BJ (cell line): ENCODE measurements at regions not wholly inside any gene's neighbourhood (a gene's known extent, or its start where the extent isn't known, plus 50 kb on each side); places are given as distances from the start of the nearest gene placed in this dataset.
A peak's percentile ranks its signal among the peaks of the same experiment; 100 is the strongest.

ENCODE experiments used
- CTCF ChIA-PET: fragments of 350-600 bp; formaldehyde crosslinking; extraction: SDS; loops from one replicate; lab custom pipeline; 2021; ENCODE audit warnings: antibody characterized with exemption, inconsistent platforms; lab: Yijun Ruan, JAX
- POLR2A ChIA-PET: fragments of 300-600 bp; sonication (Branson Sonifier 250); formaldehyde crosslinking; extraction: SDS; loops from one replicate; lab custom pipeline; 2021; ENCODE audit warnings: antibody characterized with exemption; lab: Charles Lee
- DNase-seq: peaks from one replicate; pipeline ENCODE4 v3.0.0-alpha.2; 2011; ENCODE audit warnings: low read depth
- H3K27me3 ChIP-seq: 2 replicates; pipeline ENCODE4 v1.6.0; 2011; ENCODE audit warnings: low read length; ENCODE audit not compliant: control insufficient read depth, insufficient read depth
- H3K36me3 ChIP-seq: 2 replicates; pipeline ENCODE4 v1.5.1; 2011; ENCODE audit warnings: low read length; ENCODE audit not compliant: control insufficient read depth, insufficient read depth
- H3K4me3 ChIP-seq: 2 replicates; pipeline ENCODE4 v1.5.1; 2011; ENCODE audit warnings: low read depth, mild to moderate bottlenecking, control low read depth, low read length
- TF ChIP-seq, protein P1 (sequence below): IDR thresholded peaks from 2 replicates; pipeline ENCODE4 v1.5.1; 2011; ENCODE audit warnings: low read depth, mild to moderate bottlenecking, control low read depth, inconsistent platforms, low read length, moderate library complexity; ENCODE audit not compliant: insufficient read depth

DNA sequence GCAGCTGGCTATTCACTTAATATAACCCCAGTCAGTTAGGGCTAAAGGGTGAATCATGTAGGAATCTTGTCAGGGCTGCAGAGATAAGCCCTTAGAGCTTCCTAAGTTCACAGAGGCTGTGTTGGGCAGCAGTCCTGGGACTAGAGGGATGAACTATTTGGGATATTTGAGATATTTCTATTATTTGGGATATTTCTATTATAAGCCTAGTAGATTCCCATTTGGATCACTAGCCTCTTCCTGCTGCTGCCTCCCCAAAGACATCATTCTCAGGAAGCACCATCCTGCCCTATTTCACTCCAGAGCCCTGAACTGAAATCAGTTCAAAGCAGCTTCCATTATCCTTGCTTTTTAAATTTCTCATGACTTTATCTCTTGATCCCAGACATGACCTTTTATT, 501.3 kb downstream of the NUF2 start:
- CTCF ChIA-PET = interaction anchor here (0.6 kb wide), 1 partner anchor 33 kb away, joined by 3 read pairs; no protein-coding TSS in a partner anchor
- TF ChIP-seq, protein P1, sequence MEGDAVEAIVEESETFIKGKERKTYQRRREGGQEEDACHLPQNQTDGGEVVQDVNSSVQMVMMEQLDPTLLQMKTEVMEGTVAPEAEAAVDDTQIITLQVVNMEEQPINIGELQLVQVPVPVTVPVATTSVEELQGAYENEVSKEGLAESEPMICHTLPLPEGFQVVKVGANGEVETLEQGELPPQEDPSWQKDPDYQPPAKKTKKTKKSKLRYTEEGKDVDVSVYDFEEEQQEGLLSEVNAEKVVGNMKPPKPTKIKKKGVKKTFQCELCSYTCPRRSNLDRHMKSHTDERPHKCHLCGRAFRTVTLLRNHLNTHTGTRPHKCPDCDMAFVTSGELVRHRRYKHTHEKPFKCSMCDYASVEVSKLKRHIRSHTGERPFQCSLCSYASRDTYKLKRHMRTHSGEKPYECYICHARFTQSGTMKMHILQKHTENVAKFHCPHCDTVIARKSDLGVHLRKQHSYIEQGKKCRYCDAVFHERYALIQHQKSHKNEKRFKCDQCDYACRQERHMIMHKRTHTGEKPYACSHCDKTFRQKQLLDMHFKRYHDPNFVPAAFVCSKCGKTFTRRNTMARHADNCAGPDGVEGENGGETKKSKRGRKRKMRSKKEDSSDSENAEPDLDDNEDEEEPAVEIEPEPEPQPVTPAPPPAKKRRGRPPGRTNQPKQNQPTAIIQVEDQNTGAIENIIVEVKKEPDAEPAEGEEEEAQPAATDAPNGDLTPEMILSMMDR = no peak
- Histone ChIP-seq H3K27me3 (no peaks in the 10 kb centered on the region), H3K4me3 (no peak overlapping the region), H3K36me3 (no peaks in the 10 kb centered on the region)
- DNase-seq = no peak
- POLR2A ChIA-PET = no interaction called here

DNA sequence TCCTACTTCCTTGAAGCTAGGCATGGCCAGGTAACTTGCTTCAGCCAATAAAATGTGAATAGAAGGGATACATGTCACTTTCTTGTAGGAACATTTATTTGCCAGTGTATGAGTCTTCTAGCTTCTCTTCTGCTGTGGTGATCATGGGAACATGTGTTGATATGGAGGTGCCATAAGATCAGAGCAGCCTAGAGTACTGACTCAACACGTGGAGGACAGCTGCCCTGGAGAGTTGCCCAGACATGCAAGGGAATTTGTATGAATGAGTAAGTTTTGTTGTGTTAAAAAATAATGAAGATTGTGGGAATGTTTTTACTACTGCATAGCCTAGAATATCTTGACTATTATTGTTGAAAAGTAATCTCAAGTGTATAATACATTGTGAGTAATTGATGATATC, 502.3 kb downstream of the NUF2 start:
- CTCF ChIA-PET = no interaction called here
- POLR2A ChIA-PET = no interaction called here
- no peaks in the 10 kb centered on the region for H3K27me3 ChIP-seq
- TF ChIP-seq, protein P1 = no peak
- H3K4me3 ChIP-seq = no peak overlapping the region
- peak; percentile 80 for DNase-seq
- H3K36me3 ChIP-seq = no peaks in the 10 kb centered on the region

DNA sequence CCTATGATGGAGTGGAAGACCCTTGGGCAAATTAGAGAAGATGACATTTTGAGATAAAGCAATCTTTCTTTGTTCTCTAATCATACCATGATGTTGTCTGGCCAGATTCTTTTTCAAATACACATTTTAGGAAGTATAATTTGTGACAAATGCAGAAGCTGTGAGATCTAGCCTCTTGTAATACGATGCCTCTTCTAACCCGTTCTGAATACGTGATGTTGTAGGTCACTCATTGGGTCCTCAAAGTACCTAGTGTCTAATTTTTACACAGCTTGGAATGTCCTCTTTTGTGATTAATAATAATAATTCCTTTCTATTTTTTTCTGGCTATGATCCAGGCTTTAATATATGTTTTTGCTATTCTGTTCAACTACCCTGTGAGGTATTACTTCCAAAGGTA, 502.7 kb downstream of the NUF2 start:
- no peak overlapping the region for H3K4me3 ChIP-seq
- no peaks in the 10 kb centered on the region for H3K27me3 ChIP-seq
- TF ChIP-seq, protein P1 = no peak
- no peaks in the 10 kb centered on the region for H3K36me3 ChIP-seq
- ChIA-PET CTCF (no interaction called here), POLR2A (no interaction called here)
- no peak for DNase-seq

DNA sequence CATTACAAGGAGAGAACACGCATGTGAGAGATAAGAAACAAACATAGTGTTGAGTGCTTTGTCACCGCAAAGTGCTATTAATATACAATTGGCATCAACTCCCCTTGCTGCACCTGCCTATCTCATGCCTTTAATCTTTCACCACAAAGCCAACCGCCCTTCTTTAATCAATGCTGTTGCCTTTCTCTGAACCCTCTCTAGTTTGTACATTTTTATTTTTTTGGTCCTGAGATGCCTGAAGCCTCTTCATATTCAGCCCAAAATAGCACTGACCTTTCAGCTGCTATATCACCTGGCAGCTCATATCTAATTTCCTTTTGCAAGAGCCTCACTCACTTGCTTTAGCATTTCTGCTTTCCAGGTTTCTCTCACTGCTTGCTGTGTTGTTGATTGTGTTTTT, 504.7 kb downstream of the NUF2 start:
- H3K27me3 ChIP-seq = no peaks in the 10 kb centered on the region
- no peak overlapping the region for H3K4me3 ChIP-seq
- TF ChIP-seq, protein P1 = no peak
- DNase-seq = no peak
- H3K36me3 ChIP-seq = no peaks in the 10 kb centered on the region
- ChIA-PET POLR2A (no interaction called here), CTCF (no interaction called here)

DNA sequence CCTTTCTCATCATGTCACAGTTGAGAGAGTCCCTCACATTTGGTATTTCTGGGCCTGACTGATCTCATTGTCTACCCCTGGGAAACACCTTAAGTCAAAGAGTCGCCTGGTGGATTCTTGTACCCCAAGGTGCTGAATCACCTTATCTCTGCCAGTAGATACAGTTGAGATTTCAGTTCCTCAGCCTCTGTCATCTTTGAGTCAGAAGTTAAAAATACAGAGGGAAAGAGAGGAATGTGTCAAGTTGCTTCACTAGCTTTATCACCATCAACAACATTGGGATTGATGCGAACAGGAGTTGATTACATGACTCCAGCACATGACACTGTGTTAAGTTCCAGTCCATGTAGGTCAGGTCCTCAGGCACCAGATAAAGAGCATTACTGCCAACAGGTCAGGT, 513.0 kb downstream of the NUF2 start:
- Histone ChIP-seq H3K36me3 (no peaks in the 10 kb centered on the region), H3K27me3 (no peaks in the 10 kb centered on the region), H3K4me3 (no peak overlapping the region)
- CTCF ChIA-PET = no interaction called here
- TF ChIP-seq, protein P1 = no peak
- no peak for DNase-seq
- POLR2A ChIA-PET = no interaction called here
